ENCODE measurements at regions not wholly inside any gene's neighbourhood (a gene's known extent, or its start where the extent isn't known, plus 50 kb on each side); places are given as distances from the start of the nearest gene placed in this dataset.

- TF ChIP-seq POLR2A (IDR thresholded peaks at IDR 0.05) (no peak), CTCF (IDR thresholded peaks at IDR 0.05) (no peak)
These were observed 259.5 kb downstream of the COL4A1 start for GRCh38 chr13:110047496-110047895.

Measured in adrenal gland (tissue), 5 donors.